Fibroblast of skin of abdomen (primary cell): ENCODE measurements at regions not wholly inside any gene's neighbourhood (a gene's known extent, or its start where the extent isn't known, plus 50 kb on each side); places are given as distances from the start of the nearest gene placed in this dataset.

Experiments used
- DNase-seq: peaks from one replicate; pipeline ENCODE4 v3.0.0-alpha.2; 2013

DNA sequence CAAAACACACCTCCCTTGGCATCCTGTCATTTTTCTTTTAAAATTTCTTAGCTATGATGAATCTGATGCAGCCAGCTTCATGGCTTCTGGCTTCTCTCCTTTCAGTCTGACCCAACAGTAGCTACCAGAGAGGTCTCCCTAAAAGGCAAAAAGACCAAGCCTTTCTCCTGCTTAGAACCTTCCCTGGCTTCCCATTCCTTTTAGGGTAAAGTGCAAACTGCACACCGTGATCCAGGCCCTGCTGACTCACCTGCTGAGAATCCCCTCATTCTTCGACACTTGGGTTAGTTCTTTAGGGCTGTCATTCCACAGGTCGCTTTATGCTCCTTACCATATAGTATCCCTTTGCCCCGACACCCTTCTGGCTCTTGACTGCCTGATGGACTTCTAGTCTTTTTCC is 362.4 kb downstream of the MIAT start:
- peak; percentile 75 for DNase-seq

DNA sequence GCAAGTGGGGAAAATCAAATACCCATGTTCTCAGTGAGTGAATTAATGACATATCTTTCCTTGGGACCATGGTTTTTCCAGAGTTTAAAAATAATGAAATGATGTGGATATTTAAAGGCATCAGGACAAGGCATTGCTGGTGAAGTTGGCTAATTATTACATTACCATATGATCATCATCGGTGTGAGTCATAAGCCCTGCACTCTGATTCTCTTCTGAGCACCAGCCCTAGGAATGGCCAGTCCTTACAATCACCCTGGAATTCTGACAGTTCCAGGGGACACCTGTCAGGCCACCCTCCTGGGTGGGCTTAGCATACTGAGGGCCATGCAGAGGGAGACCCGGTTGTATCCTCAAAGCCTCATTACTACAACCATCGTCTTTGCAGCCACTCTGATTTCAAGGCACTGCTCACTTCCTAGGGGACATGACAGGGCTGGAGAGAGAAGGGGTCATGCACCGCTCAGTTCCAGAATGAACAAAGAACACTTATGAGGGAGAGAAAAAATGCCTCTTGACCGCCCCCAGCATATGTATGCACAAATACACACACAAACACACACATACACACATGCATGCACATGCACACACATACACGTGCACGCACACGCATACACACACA is 365.0 kb downstream of the MIAT start:
- DNase-seq, result peak; percentile 27

DNA sequence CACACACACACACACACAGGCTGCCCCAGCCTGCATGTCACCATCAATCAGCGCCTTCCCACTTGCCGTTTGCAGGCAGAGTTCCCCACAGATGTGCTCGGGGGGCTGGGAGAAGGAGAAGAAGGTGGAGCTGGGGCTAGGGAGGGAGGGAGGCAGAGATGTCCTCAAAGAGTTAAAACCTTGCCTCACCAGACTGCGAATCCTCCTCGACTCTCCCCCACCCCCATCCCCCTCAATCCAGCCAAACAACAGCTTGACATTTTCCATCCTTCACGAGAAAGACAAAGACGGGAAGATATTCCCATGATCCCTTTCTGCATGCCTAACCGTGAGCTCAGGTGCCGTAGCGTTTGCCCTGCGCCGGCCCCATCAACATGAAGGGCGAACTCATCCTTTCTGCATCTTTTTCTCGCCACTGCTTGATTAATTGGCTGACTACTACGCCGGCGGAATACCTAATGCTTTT is 365.5 kb downstream of the MIAT start:
- DNase-seq, result no peak

DNA sequence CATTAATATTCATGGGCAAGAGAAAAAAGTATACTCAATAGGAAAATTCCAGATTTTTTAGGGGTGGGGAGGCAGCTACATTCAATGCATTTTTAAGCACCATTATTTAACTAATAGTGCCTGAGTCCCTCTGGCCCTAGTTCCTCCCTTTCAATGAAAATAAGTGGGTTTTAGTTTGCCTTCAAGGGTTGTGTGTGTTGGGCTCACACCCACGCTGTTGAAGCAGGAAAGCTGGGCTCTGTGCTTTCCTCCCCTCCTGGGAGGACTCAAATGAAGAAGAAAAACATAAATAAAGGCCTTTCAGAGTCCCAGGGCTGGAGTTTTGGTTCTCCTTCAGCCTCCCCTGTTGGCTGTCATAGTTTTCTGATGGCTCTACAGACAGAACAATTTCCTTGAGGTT is 366.2 kb downstream of the MIAT start:
- no peak for DNase-seq

DNA sequence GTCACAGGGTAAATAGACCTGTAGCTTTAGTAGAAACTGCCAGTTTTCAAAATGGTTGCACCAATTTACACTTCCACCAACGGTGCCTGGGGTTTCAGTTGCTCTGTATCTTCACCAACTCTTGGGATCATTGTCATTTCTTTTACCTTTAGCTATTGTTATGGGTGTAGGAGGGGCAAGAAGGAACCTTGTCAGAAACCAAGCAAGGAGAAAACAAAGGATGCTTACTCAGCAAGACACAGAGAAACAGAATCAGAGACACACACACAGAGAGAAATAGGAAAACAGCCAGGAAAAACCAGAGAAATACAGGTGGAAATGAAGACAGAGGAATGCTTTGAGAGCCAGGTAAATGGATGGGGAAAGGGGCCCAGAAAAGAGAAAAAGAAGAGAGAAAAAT is 367.6 kb downstream of the MIAT start:
- no peak for DNase-seq

DNA sequence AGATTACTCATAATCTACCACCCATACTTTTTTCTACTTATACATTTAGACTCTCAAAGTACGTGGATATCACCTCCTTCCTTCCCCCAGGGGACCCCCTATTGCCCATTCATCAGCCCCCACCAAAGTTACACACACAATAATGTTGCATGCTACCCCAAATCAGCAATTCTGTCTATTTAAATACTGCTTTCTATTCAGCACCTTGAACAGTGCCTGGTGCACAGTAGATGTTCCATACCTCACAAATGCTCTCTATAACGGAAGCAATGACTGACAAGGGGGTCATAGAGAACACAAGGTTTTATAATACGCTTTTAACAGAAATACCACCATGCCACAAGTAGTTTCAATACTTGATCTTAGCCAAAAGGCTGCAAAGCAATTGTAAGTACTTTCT is 370.7 kb downstream of the MIAT start:
- no peak for DNase-seq

DNA sequence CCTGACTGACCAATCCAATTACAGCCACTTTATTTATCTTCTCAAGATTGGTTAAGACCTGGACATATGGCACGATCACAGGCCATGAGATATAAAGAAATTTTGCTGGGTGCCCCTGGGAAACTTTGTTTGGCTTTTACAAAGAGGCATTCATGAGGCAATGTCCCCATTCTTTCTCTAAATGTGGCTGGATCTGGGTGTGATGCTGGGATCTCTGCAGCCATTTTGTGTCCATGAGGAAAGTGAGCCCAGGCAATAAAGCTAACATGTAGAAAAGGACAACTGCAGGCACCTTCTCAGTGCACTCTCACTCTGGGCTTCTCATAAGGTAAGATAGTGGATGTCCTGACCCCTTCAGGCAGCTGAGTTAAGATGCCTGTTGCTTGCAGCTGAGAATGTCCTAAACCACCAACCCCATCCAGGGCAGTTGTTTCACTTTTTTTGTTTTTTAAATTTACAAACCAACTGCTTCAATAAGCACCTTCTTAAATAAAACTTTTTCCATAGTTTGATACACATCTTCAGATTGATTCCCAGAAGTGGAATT is 372.3 kb downstream of the MIAT start:
- DNase-seq, result no peak

DNA sequence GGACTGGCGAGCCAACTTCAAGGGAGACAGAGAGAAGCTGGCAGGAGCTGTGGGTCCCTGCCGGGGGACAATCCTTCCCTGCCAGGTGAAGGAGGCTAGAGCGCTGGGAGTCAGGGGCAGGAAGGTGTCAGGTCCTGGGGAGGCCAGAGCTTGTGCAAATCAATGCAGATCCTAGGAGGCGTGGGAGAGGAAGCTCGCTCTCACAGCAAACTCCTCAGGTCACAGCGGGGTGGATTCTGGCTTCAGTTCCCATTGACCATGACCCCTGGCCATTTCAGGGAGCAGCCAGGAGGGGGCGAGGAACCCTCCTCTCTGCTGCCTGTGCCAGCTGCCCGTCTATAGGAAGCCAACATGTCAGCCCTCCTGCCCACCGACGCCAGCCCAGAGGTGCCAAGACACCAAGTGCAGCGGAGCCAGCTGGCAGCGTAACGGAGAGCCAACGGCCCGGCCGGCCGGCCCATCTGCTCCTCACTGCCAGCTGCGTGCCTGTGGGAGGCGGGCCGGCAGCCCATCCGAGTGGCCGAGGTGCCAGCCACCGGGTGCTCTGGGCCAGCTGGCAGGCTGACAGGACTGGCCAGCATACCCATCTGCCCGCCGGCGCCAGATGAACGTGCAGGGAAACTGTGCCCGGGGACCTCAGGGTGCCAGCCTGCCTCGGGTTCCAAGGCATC is 374.8 kb downstream of the MIAT start:
- DNase-seq, result no peak

DNA sequence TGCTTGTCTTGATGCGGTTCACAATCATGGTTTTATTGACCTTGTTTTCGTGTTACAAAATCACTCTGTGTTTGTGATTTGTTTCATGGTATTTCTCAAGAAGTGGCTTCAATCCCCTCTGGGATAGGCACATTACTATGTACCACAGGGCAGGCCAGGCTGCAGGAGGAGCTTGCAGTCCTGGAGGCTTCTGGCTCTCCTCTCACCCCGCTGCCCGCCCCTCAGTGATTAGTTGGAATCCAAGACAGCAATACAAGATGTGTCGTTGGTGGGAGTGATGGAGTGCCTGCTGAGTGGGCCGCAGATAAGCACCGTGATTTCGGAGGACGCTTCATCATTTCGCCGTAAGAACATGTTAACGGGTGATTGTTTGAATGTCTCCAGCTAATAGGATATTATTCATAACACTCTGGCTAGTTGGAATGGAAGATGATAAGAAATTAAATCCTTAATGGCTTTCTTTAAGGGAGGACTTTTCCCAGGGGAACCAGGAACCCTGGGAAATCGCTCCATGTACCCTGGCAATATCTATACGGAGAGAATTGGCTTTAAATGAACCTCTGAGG is 384.4 kb downstream of the MIAT start:
- no peak for DNase-seq

DNA sequence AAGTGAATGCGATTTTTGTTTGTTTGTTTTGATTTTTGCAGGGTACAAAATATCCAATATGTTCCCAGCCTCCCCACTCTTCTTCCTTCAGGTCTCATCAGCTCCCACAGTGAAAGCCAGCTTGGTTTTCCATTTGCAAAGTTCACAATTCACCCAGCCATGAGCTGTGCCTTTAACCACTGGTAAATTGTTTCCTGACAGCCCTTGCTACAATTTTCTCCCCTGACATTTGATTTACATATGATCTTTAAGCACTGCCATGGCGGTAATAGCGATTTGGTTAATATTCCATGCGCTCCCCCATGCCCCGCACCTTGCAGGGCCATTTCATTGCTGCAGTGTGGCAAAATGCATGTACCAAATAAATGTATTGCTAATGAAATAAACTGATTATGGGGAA is 385.9 kb downstream of the MIAT start:
- DNase-seq, result no peak

DNA sequence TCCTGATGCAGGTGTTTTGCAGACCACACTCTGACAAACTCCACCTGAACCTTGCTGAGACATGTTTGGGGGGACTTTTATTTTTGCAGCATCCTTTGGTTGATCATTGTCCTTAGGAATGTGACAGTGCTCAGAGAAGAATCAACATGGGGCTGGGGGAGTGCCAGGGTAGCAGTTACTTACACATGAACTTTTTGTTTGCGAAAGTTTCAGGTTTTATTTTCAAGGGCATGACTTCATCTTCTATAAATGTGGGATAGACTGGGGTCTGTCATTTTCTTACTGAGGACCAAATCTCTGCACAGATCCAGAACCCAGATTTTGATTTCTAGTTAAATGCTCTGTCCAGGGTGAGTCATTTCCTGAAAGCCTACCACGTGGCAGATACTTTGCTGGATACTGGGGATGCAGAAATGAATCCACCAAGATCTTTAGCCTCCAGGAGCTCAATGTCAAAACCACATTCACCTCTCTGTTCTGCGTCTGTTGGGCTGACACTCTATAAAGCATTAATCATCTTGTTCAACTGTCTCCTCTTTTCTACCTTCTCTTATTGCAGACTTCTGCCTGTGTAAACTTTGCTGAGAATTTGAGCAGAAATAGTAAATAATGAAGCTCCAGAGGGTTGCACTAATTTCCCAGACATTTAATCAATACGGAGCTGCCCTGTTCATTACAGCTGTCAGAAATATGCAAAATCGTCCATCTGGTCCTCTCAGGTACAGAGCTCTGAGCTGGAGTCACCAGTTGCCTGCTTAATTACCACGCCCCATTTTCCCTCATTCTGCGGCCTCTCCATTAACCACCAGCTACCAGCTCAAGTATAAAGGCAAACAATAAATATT is 387.9 kb downstream of the MIAT start:
- peak; percentile 87 for DNase-seq

DNA sequence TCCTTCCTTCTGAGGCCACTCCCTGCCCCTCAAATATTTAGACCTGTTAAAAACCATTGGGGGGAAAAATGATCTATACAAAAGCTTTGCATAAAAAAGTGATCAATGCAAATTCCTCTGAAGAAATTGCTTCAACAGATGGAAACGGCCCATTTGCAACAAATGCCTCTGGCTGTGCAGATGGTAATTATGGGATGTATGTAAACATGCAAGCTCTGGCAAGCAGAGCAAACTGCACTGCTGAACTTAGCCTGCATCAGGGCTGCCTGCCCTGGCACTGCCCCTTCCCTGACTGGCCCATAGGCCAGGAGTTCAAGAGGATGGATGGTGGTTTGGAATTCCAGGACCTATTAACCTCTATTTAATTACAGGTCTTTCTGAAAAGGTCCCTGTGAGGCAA is 388.7 kb downstream of the MIAT start:
- no peak for DNase-seq

DNA sequence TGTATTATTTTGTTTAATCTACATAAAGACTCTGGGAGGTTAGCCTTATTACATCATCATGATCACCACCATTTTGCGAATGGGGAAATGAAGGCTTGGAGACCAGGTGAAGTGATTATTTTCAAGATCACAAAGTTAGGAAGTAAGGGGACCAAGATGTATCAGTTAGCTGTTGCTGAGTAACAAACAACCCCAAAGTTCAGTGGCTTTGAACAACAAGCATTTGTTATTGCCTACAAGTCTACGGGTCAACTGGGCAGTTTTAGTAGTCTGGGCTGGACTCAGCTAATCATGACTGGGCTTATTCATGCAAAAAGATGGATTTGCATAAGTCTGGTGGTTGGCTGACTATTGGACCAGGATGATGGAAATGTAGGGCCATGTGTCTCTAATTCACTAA is 389.2 kb downstream of the MIAT start:
- no peak for DNase-seq

DNA sequence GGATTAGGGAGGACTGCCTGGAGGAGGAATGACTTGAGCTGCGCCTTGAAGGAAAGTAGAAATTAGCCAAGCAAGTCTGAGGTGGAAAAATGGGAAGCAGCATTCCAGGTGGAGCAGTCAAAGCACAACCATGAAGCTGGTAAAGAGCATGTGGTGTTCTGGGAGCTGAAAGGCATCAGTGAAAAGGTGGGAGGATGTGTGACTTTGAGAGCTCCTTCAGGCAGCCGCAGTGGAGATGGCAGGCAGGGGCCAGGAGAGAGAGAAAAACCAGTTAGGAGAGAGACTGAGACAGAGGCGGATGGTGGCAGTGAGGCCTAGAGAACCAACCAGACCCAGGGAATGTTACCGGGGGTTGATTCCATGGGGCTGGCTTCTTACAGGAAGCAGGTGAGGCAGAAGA is 393.4 kb downstream of the MIAT start:
- no peak for DNase-seq

DNA sequence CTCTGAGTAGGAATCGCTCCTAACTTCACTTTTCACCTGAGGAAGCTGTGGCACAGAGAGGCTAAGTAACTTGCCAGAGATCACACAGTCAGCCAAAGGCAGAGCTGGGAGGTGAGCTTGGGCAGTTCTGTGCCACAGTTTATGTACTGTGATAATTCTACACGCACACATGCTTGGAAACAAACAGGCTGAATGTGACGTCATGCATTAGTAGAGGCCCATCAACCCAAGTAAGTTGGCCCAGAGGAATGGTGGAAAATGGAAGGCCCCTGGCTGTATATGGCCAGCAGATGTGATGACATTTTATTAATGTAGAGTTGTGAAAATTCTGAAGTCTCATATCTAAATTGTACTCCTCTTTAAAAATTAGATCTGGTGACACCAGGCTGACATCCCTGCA is 394.0 kb downstream of the MIAT start:
- DNase-seq, result no peak

DNA sequence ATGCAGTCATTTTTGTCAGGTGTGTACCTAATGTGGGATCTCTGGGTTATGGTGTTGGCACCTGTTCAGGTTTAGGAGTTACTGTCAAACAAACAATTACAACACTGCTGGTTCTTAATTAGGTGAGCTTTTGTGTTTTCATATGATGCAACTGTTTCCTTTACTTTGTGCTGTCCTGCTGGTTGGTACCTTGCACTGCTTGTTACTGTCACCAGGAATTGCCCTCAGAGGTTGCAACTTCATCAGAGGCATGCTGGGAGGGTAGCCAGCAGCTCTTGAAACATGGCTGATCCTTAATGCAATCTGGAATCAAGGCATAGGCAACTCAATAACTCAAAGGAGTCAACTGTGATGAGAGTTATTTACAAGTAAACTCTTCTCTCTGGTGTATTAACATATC is 400.3 kb downstream of the MIAT start:
- DNase-seq, result no peak

DNA sequence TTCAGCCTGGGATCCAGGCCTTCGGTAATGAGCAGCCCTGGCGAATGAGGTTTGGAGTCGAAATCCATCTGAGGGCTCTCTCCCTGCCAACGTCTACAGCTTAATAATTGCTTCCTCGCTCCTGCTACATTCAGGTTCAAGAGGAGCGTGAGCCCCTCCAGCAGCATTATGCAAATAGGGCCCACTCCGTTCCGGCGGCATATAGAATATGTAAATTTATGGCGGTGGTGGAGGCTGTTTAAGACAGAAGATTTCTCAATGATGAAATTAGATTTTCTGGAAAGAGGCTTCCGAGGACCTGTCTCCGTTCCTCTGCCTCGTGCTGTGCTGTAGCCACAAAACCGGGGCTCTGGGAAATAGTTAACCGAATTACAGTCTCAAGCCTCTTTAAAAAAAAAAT is 402.8 kb downstream of the MIAT start:
- no peak for DNase-seq

DNA sequence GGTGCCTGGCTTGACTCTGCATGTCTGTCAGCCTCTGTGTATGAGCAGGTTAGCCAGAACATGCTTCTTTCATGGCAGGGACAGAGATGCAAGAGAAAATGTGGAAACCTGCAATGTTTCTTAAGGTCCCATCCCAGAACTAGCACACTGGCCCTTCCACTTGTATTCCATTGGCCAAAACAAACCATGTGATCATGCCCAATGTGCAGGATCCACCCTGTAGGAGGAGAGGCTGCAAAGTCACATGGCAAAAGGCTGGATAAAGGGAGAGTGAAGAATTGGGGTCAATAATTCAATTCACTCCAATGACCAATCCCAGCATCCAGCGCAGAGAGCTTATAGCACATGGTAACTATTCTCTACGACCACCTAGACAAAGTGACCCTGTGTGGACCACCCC is 405.5 kb downstream of the MIAT start:
- no peak for DNase-seq

DNA sequence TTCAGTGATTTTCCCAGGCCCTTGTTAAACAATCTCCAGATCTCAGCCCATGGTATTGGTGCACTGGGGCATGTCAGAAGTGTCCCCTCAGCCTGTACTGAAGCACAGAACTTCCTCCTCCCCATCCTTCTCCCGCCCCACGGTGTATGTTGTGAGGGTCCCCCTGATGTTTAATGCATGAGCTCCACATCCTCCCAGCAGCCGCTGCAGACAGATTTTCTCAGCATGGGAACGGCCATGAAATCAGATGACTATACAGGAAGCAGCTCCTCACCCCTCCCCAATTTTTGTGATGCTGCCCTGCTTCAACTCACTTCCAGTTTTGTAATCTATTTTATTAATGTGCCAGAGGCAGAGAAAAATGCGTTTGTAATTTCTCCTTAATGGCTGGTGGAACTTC is 406.0 kb downstream of the MIAT start:
- peak; percentile 29 for DNase-seq

DNA sequence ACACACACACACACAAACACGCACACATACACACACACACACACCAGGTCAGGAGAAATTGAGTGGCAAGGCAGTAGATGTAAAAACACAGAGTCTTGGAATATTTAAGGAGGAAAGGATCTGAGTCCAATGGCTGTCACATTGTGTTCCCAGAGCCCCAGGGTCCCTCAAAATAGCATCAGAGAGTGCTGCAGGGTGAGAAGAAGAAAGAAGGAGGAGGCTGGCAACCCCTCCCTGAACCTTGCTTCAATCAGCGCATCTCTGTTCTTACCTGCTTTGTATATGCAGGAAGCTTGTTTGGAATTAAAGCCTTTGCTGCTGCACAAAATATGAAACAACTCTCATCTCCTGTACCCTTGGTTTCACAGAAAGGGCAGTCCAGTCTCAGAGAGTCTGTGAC is 406.5 kb downstream of the MIAT start:
- DNase-seq, result no peak

DNA sequence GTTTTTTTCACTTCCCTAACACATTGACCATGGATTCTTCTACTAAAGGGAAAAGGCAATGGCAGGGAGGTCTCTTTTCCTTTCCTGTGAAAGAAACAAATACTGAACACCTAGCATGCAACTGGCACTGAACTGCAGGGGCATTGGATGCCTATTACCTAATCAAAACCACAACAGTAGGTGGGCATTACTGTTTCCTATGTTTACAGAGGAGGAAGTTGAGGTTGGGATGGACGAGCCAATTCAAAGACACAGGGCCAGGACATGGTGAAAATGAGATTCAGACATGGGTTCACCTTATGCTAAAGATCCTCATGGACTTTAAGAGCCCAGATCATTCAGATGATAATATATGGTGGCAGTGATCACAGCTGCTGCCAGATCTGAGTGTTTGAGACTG is 407.0 kb downstream of the MIAT start:
- DNase-seq, result no peak

DNA sequence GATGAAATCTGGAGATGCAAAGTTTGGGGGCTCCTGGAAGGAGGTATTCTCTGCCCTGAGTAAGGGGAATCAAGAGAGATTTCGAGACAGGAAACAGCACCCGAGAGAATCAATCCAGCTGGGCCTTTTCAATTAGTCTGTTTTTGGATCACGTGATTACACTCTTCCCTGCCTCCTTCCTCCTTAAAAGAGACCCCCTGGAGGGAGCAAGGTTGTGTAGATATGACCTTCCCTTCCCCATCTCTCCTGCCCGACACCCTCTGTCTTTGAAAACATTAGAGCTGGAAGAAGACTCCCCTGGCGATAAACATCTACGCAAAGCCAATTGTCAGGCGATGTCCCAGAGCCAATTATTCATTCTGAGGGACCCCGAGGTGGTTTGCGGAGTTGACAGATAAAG is 407.9 kb downstream of the MIAT start:
- no peak for DNase-seq

DNA sequence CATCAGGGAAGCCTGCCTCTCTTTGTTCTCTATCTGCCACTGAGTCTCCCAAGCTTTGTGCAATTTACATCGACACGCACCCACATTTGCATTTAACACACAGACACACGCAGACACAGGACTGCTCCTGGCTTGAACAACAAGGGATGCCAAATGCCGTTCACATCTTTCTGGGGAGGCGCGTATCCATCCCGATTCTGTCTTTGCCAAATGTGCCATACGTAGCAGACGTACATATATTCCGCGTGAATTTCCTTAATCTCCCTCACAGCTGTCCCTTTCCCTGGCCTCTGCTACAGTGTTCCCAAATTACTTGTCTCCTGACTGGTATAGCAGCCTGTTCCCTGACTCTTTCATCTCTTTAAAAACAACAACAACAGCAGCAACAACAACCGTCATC is 409.5 kb downstream of the MIAT start:
- no peak for DNase-seq
